CD4-positive, alpha-beta T cell treated with Interleukin-6 for 4 hours (primary cell): ENCODE measurements at regions not wholly inside any gene's neighbourhood (a gene's known extent, or its start where the extent isn't known, plus 50 kb on each side); places are given as distances from the start of the nearest gene placed in this dataset.

Source experiments
- DNase-seq: peaks from one replicate; pipeline ENCODE4 v3.0.0-alpha.2; 2020; ENCODE audit warnings: mixed read lengths

DNA sequence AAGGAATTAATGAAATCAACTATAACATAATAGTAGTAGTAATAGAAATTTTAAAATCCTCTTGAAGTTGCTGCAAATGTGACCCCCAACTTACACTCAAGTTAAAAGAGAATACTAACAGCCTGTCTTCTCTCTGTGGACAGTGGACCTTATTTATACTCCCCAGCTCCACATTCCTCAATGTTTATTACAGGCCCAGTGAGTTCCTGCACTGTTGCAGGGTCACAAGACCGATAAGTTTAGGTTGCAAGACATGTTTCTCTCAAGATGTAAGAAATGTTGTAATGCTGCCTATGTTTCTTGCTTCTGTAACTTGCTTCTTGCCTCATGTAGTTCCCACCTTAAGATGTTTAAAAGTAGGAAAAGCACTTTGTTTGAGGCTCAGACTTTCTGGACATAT, 888.1 kb downstream of the PDCD6IP start:
- DNase-seq, result no peak

DNA sequence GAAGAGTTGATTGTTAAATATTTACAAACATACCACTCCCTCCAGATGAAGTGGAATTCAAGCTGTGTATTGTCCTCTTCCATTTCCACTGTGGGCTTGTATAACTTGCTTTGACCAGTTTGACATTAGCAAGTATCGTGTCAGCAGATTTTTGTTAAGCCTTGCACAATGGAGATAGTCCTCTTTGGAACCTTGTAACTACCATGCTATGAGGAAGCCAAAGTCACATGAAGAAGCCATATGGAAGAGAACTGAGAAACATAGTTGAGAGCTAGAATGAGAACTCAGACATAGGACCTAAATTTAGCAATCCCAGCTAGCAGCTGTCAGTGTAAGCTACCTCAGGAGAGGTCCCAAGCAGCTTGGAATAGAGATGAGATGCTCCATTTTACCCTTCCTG, 889.2 kb downstream of the PDCD6IP start:
- no peak for DNase-seq

DNA sequence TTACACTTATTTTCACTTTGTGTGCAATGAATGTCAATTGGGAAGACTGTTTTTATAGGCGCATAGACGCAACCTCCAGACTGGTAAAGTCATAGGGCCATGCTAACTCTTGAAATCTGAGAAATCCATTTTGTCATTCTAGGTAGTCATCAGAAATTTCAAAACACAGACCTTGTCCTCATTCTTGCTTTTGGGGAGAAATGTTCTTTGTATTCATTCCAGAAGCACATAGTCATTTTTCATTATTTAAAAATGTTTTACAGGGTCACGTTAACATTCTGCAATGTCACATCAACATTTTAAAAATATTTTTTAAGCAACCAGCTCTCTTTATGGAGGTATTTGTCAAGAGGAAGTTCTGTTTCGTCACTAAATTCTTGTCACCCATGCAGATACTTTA, 898.4 kb downstream of the PDCD6IP start:
- DNase-seq, result no peak

DNA sequence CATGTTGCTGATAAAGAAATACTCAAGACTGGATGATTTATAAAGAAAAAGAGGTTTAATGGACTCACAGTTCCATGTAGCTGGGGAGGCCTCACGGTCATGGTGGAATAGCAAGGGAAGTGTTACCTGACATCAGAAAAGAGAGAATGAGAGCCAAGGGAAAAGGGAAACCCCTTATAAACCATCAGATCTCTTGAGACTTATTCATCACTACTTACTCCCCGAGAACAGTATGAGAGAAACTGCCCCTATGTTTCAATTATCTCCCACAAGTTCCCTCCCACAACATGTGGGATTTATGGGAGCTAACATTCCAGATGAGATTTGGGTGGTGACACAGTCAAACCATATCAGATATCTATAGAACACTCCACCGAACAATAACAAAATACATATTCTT, 904.6 kb downstream of the PDCD6IP start:
- no peak for DNase-seq

DNA sequence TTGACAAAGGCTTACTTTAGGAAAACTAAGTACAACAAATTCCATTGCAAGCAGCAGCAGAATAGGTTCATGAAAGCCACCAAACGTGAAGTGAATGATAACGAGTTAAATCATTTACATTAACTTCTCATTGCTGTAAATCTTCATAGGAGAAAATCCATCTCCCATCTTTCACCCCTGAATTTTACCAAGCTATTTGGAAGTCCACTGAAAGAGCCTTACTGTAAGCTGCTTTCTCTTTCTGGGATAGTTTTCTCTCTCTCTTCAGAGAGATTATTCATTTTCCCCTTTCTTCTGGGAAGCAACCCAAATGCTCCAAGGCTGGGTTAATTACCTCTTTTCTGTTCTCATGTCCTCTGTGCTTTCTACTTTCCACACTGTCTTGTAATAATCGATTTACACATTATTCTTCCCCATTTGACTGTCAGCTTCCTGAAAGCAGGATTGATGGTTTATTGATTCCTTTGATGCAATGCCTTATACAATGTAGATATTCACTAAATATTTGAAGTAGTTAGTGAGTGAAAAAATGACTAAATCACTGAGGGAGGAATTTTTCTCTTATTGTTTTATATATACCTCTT, 914.3 kb upstream of the ARPP21 start:
- DNase-seq, result no peak

DNA sequence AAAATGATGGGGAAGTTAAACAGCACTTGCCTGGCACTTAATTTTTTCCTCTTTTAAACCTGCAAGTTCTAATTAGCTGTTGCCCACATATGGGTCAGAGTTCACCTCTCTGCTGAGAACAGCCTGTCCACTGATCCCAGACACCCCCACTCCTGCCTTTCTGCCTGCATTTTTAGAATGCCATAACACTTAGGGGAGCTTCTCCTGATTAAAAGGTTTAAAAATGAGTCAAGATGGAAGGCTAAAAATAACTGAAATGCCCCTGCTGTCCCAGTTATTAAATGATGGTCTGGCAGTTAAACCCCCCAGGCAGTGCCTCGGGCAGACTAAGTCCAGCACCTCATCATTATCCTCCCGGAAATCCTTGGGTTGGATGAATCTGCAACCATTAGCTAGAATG, 913.6 kb upstream of the ARPP21 start:
- no peak for DNase-seq

DNA sequence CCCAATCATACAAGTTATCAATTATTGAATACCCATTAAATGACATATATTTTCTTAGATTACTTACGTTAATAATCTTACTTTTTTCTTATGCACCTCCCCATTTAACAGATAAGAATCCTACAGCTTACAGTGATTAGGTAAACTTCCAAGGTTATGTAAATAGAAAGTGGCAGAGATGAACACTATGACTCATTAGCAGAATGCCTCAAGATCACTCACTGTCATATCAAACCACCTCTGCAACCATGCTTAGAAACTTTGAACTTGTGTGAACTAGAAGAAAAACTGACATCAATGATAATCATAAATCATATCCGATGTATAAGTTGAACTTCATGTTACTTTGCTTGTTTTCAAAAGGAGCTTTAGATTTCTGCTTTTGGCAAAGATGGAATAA, 911.6 kb upstream of the ARPP21 start:
- DNase-seq, result no peak

DNA sequence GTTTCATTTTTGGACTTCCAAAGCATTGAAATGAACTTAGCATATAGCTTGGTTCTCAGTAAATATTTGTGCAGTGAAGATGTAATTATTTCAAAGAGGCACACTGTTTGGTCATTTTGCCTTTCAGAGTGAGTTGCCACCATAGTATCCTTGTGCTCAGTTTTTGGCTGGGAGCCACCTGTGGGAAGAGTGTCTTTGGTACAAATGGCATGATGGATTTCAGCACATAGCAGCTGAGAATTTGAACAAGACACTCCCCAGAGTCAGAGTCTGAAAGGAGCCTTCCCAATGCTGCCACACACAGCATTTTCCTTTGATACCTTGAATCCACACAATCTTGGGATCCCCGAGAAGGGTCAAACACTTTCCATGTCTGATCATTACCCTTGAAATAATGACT, 897.2 kb upstream of the ARPP21 start:
- no peak for DNase-seq

DNA sequence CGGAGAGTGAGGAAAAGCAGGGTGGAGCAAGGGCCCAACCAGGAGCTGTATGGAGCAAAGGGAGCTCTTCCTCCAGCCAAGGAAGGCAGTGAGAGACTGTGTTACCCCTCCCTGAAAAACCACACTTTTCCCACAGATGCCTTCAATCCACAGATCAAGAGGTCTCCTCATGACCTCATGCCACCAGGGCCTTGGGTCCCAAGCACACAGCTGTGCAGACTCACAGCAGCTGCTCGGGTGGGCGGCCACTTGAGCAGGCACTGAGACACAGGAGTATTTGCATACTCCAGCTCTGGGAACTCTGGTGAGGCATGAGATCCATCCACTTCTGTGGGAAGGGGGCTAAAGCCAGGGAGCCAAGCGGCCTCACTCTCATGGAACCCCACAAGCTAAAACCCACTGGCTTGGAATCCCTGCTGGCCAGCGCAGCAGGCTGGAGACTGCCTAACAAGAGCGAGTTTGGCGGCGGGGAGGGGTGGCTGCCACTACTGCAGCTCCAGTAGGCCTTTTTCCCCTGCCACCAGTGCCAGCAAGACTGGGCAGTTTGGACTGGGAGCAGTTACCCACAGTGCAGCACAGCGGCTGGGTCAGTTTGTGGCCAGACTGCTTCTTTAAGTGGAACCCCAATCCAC, 880.6 kb upstream of the ARPP21 start:
- DNase-seq, result no peak

DNA sequence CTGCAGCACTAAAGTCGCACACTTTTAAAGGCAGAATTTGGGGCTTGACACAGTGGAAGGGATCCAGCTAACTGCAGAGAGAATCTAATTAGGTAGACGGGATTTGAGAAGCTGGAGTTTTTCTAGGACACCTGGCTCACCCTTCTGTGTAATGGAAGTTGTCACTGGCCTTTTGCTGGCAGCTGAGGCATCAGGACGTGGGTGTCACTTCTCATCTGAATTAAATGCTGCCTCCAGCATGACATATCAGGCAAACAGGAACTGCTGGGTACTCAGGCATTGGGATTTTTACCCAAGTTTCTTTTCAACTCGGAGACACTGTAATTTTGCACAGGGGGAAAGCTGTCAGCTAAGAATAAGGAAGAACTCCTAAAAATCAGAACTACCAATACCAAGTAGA, 861.9 kb upstream of the ARPP21 start:
- no peak for DNase-seq

DNA sequence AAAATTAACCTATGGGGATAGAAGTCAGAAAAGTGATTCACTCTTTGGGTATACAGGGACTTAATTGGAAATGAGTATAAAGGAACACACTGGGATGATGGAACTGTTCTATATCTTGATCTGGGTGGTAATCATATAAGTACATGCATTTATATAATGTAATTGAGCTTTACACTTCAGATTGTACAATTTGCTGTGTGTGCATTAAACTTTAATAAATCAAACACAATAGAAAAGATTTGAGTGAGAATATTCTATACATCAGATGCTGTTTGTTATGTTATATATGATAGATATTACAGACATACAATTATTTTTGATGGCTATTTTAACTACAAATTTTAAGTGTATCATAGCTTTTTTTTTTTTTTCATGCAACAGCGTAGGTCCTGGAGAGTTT, 860.2 kb upstream of the ARPP21 start:
- DNase-seq, result no peak

DNA sequence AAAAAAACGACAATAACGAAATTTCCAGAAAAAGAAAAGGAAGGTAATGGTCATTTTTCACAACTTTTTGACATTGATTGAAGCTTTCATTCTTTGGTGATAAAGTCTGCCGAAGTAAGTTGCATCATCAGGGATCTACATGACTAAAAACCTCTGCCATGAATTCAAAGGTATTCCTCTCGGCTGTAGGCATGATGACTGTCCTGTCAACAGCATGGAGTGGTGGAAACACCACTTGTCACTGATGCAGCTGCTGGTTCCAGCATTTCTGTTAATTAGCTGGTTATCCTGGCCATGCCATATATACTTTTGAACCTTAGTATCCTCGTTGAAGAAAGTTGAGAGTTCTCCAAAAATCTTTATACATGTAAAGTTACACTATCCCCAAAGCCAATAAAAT, 859.0 kb upstream of the ARPP21 start:
- no peak for DNase-seq

DNA sequence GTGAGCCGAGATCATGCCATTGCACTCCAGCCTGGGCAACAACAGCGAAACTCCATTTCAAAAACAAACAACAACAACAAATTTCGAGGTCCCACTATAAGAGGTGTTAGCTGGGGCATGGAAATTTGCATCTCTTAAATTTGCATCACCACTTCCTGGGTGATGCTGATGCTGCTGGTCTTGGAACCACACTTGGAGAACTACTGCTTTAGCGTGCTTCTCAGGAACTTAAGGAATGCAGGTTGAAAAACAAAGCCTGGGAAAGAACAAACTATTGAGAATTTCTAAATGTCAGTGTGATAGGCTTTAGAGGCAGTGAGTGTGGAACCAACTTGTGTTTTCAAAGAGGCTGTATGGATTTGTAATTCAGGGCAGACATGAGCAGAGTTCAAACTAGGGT, 858.4 kb upstream of the ARPP21 start:
- no peak for DNase-seq

DNA sequence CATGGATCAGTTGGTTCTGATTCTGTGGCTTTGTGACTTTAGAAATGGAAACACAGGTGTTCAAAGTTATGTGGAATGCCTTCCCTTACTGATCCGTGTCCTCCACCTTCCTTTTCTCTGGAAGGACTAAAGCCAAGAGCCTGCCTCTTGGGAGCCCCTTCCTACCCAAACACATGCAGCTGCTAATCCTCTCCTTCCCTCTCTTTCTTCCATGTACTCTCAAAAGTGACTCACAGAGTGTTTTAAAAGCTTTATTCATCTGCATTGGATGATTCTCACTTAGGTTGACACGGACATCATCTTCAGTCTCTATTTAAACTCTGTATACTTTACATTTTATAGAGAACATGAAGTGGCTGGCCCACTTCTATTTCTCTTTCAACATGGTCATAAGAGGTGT, 856.5 kb upstream of the ARPP21 start:
- DNase-seq, result no peak

DNA sequence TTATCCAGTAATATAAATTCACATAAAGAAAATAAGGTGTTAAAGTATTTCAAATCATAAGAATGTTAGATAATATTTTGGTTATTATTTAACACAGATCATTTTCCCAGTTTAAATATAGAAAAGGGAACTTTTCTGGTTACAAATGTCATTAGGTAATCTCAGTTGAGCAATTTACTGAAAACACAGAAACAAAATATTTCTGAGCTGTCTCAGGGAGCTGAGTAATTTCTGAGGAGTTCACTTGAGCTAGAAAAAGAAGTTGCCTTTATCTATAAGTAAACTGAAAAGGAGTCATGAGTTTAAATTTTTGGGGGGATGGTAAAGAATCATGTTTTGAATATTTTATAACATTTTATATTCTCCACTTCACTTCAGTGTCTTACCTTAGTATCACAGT, 855.4 kb upstream of the ARPP21 start:
- no peak for DNase-seq

DNA sequence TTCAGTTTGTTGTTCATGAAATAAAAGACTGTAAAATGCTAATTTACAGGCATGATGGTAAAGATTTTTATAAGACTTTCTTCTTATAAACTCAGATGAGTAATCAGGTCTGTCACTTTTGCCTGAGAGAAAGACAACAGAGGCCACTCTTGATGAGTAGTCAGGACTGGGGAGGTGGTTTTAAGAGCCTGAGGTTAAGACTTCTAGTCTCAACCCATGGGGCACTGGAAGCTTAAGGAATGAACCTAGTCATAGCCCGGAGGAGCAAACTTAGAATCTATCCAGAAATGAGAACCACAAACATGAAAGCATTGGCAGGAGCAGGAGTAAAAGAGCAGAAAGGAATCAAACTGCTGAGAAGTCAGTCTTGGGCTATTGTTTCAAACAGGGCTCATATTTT, 846.3 kb upstream of the ARPP21 start:
- no peak for DNase-seq

DNA sequence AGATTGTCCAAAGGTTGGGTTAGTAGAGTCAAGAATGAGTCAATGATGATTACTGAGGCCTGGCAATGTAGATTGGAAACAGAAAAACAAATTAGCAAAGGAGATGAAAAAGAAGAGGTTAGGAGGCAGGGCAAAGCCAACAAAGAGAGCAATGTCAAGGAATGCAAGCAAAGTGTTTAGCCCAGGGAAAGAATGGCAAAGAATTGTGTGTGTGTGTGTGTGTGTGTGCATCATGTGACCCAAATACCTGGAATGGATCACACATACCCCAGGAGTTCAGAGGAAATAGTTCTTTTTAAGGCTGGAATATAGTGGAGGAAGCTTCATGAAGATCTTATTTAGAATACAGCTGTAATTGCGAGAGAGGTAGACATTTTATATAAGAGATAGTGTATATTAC, 831.7 kb upstream of the ARPP21 start:
- no peak for DNase-seq

DNA sequence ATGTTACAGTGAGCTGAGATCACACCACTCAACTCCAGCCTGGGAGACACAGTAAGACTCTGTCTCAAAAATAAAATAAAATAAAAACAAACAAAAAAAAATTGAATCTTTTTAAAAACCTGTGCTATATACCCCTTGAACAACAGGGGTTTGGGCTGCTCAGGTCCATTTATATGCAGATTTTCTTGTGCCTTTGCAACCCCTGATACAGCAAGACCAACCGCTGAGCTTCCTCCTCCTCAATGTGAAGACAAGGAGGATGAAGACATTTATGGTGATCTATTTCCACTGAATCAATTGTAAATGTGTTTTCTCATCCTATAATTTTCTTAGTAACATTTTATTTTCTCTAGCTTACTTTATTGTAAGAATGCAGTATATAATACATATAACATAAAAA, 831.0 kb upstream of the ARPP21 start:
- DNase-seq, result no peak

DNA sequence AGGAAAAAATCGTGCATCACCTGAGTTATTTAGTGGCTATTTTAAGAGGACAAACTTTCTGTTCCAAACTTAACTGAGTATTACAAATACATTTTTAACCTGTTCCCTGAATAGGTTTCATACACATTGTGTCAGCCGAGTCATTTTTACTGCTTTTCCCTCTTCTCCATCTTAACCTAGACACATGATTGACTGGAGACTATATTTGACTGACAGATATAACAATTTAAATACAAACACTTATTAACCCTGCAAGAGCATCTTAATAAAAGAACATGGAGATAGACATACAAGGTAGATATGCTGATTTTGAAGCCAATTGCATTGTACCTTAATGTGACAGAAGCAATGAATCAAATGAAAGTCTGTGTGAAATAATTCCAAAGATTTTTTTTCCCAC, 810.5 kb upstream of the ARPP21 start:
- DNase-seq, result no peak

DNA sequence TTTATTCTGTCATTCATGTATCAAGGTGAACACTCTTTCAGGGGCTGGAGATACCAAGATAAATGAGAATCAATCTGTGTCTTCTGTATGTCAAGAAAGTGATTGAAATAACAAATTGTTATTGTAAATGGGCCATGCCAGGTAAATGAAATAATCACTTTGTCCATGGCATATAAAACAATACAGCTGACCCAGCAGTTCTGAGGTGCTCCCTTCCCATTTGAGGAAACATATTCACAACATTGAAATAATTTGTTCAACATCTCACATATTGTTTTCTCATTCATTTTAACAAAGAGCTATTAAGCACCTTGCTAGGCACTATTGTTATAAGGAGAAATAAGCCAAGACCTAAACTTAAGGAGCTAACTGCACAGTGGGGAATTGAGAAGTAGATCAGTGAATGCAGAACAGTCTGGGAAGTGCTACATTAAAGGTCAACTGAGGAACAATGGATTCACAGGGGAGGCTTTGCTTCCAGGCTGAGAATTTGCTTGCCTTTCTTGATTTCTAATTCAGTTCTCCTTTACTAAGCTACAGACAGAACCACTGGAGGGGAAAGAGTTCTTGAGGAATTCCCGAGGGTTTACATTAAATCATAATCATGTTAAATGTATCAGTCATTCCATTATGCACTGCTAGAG, 806.3 kb upstream of the ARPP21 start:
- DNase-seq, result no peak

DNA sequence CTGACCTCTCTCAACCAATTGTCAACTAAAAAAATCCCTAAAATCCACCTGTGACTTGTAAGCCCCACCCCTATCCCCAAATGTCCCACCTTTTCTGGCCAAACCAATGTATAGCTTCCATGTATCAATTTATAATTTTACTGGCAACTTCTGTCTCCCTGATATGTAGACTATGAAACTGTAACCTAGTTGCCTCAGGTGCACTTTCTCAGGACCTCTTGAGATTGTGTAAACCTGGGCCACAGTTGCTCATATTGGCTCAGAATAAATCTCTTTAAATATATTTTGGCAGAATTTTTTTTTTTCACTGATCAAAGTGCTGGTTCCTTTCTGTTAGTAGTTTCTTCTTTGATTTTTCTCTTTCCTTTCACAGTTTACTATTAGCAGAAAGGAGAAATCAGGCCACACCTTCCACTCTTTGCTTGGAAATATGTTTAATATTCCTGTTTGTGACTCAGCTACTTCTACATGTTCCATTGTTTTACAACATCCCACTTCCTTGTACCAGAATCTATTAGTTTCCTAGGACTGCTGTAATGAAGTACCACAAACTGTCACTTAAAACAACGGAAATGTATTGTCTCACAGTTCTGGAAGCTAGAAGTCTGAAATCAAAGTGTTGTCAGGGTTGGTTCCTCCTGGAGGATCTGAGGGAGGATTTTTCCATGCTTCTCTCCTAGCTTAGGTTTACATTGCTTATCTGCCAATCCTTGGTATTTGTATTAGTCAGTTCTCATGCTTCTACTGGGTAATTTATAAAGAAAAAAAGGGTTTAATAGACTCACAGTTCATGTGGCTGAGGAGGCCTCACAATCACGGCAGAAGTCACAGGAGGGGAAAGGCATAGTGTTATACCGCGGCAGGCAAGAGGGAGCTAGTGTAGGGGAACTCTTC, 801.2 kb upstream of the ARPP21 start:
- DNase-seq, result no peak

DNA sequence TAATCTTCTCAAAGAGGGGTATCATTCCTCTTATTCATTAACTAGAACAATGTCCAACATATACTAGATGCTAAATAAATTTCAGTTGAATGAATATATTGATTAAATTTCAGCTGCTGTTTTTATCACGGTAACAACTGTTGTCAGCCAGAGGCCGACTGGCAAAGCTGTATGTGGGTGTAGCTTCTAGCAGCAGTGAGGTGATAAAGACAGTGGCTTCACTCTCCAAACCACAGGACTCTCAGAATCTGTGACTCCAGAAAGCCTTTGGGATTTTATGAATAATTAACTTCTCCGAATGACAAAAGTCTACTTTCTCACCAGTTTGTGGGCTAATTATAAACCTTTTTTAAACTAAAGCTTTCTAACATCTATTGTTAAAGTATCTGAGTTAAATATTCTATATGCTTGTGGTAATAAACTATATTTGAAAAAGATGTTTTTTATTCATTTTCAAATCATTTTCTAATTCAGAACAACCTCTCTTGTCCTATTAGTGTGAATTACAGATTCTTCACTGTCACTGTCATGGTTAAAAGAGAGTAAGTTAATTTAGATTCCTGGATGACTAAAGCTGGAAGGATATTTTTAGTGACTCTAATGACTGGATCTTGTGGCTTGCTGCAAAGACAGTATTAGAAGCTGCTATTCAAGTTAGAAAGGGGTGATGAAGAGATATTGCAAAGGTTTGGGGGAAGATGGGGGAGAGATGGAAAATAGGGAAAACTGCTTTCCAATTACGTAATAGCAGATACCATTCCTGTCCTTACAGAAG, 796.4 kb upstream of the ARPP21 start:
- no peak for DNase-seq

DNA sequence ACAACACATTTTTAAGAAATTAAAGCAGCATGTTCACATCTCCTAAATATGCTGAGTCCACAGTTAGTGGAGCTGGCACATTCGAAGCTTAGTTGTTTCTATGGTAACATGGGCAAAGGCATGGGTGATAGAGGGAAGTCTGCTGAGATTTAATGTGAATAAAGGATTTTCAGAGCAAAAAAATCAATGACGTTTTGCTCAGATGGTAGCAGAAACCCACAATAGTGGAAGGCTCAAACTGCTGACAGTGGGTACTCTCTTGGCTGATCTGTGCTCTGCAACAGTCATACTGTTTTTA, 795.1 kb upstream of the ARPP21 start:
- no peak for DNase-seq
